SHP77 (cell line): ENCODE measurements at regions not wholly inside any gene's neighbourhood (a gene's known extent, or its start where the extent isn't known, plus 50 kb on each side); places are given as distances from the start of the nearest gene placed in this dataset.
"Not testable (repeated sequence)": the region's sequence is repeated elsewhere in the genome, so short reads cannot be mapped to it uniquely, and the experiment has no call there.

Experiments used
- DNase-seq, 2 experiments: peaks; one replicate each; lab custom pipeline; 2025; lab: John Stamatoyannopoulos, UW

DNA sequence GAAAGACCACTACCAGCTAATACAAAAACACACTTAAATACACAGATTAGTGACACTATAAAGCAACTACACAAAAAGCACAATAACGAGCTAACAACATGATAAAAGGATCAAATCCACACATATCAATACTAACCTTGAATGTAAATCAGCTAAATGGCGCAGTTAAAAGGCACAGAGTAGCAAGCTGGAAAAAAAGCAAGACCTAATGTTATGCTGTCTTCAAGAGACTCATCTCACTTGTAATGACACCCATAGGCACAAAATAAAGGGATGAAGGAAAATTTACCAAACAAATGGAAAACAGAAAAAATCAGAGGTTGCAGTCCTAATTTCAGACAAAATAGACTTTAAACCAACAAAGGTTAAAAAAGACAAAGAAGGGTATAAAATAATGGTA, 86.3 kb downstream of the NUS1 start:
- DNase-seq, result no peak

DNA sequence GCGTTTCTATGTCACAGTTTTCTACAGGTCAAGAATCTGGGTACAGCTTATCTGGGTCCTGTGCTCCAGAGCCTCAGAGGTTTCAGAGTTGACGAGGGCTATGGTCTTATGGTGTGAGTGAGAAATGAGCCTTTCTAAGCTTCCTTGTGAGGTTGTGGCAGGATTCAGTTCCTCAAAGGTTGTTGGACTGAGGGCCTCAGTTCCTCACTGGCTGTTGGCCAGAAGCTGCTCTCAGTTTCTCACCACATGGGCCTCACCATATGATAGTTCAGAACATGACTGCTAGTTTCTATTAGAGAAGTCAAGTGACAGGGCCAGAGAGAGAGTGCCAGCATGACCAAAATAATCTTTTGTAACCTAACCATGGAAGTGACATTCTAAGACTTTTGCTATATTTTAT, 96.1 kb downstream of the NUS1 start:
- DNase-seq, result no peak

DNA sequence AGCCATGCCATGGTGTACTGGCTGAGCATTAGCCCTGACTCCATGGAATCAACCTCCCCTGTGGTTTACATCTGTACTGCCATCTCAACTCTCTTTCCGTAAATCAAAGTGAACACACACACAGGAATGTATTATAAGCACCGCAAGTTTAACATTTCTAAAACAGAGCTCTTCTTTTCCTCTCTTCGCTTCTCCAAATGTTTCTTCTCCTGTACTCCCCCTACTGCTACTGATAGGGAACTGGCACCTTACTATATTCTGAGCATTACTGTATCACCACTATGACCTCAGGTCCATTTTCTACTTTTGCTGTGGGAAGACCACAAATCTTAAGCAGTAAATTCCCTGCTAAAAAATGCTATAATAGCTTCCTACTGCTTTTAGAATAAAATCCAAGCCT, 101.2 kb downstream of the NUS1 start:
- DNase-seq, result no peak

DNA sequence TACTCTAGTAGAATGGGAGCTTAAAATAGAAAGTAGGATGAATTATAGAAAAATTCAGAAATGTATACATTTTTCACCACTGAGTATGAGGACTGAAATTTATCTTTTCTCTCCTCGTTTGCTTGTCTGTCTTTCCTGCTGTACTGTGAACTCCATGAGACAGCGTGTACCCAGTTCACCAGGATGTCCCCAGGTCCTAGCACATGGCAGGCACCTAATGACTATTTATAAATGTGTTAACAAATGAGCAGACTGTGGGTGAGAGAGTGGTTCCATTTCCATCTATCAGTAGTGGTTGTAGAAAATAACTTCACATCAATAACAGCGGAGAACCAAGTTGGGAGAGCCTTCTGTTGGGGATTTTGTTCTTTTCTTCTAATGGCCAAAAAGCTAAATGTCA, 106.3 kb downstream of the NUS1 start:
- no peak for DNase-seq

DNA sequence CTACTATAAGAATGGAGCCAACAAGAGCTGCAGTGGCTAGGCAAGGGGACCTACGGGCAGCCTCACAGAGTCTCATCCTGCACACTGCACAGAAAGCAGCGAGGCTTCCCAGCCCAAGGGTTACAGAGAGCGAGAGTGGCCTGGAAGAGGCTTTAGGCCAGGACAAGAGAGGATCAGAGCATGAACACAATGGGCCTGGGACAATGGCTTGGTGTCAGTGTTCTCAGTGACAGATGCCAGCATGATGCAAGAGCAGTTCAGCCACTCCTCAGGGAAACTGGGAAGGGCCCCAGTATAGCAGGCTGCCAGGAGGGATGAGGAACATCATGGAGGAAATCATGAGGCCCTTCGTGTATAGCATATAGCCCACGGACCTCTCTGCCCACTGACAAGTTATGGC, 108.0 kb downstream of the NUS1 start:
- DNase-seq, result no peak

DNA sequence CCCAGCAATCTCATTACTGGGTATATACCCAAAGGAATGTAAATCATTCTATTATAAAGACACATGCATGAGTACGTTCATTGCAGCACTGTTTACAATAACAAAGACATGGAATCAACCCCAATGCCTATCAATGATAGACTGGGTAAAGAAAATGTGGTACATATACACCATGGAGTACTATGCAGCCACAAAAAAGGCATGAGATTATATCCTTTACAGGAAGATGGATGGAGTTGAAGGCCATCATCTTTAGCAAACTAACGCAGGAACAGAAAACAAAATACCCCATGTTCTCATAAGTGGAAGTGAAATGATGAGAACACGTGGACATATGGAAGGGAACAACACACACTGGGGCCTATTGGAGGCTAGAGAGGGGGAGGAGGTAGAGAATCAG, 115.7 kb downstream of the NUS1 start:
- DNase-seq, result no peak

DNA sequence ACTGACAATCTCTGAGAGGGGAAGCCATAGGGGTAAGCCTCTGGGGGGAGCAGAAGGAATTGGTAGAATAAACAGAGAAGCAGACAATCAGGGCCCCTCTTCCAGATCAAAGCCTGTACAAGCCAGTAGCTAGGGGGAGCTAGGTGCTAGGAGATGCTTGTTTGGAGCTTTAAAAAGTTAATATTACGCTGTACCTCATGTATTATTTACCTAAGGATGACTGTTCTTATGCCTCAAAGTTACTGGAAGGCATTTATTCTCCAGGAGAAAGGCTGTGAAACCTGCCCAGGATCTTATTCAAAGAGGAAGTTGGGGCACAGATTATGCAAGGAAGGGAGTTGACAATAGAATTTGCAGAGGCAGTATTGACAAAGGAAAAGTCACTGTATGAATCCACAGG, 111.8 kb upstream of the SLC35F1 start:
- DNase-seq, result no peak

DNA sequence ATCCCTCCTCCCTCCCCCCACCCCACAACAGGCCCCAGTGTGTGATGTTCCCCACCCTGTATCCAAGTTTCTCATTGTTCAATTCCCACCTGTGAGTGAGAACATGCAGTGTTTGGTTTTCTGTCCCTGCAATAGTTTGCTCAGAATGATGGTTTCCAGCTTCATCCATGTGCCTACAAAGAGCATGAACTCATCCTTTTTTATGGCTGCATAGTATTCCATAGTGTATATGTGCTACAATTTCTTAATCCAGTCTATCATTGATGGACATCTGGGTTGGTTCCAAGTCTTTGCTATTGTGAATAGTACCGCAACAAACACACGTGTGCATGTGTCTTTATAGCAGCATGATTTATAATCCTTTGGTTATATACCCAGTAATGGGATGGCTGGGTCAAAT, 108.2 kb upstream of the SLC35F1 start:
- not testable (repeated sequence) for DNase-seq

DNA sequence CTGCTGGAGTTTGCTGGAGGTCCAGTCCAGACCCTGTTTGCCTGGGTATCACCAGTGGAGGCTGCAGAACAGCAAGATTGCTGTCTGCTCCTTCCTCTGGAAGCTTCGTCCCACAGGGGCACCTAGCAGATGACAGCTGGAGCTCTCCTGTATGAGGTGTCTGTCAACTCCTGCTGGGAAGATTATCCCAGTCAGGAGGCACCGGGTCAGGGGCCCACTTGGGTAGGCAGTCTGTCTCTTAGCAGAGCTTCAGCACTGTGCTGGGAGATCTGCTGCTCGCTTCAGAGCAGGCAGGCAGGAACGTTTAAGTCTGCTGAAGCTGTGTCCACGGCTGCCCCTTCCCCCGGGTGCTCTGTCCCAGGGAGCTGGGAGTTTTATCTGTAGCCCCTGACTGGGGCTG, 96.8 kb upstream of the SLC35F1 start:
- DNase-seq, result no peak

DNA sequence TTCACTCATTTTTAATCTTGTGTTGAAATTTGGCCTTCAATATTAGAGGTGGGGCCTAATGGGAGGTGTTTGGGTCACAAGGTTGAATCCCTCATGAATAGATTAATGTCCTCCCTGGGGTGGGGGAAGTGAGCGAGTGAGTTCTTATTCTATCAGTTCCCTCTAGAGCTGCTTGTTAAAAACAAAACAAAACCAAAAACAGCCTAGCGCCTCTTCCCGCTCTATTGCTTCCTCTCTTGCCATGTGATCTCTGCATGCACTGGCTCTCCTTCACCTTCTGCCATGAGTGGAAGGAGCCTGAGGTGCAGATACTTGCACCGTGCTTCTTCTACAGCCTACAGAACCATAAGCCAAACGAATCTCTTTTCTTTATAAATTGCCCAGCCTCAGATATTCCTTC, 89.6 kb upstream of the SLC35F1 start:
- no peak for DNase-seq

DNA sequence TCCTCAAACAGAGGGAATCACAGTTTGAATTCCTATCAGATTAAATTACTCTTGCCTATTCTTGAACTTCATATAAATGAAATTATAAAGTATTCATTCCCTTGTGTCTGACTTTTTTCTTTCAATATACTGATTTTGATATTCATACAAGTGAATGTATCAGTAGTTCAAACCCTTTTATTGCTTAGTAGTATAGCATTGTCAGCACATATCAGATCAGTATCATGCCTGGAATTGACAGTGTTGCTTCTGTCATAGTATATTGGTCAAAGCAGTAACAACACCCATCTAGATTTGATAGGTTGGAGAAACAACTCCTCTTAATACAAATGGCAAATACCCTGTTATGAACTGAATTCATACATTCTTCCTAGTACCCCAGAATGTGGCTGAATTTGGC, 89.1 kb upstream of the SLC35F1 start:
- DNase-seq, result no peak

DNA sequence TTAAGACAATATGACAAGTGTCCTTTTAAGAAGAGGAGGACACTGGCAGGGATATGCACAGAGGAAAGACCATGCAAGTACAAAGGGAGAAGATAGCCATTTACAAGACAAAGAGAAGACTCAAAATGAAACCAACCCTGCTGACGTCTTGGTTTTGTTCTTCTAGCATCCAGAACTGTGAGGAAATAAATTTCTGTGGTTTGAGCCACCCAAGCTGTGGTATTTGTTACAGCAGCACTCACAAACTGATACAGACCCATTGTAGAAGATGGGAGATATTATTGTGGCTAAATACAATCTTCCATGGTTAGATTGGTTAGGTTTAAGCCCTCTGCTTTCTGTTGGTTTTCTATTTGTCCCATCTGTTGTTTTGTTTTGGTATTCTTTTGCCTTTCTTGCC, 88.6 kb upstream of the SLC35F1 start:
- no peak for DNase-seq

DNA sequence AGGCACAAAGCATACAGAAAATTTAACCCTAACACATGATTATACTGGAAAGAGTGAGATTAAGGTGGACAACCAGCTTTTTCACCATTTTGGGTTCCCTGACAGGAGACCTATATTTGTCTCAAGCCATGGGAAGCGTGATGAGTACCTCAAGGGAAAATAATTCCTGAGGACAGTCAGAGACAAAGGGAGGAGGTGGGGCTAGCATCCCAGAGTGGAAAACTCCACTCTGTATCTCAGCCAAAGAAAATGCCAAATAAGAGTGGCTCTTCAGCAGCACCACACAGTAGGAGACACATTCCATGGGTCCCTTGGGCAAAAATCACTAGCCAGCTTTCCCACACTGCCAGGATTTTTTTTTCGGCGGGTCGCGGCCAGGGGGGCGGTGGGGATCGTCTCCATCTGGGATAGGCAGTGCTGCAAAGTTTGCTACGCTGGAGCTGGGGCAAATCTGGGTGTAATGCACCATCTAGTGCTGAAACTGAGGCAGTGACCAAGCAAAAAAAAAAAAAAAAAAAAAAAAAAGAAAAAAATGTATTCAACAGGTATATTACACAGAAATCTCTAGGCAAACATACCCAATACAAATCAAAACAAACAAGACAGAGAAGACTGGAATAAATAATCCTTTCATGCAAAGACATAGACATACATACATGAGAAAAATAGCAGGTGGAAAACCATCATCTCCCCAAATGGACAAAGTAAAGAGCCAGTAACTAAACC, 77.3 kb upstream of the SLC35F1 start:
- DNase-seq, result peak in 1 of 2 experiments; percentile 0

DNA sequence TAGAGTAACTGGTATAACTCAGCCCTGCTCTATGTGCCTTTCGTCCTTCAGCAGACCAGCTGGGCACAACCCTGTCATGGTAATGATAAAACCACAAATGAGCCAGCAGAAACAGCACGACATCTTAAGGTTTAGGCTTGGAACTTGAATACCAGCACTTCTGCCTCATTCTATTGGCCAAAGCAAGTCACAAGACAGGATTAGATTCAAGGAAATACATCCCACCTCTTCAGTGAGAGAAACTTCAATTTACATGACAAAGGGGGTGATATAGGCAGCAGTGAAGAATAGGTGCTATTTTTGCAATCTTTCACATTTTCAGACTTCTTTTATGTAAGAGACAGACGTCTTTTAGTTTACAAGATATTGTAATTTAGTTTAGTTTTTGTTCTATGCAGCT, 69.8 kb upstream of the SLC35F1 start:
- DNase-seq, result no peak

DNA sequence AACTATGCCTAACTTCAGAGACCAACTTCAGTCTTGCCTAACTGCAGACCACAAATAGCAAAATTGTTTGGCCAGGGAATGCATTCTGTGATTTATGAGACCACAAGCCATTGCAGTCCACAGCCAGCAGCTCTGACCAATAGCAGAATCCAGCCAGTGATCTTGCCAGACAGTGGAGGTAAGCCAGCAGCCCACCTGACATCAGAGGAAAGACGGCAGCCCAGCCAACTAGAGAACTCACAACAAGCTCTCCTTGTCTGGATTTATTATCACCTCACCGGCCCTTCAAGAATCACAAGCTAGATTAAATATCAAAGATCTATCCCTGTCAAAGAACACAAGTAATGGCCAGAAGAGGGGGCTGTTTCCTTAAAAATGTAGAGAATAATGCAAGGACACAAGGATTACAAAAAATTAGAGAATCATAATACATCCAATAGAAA, 66.5 kb upstream of the SLC35F1 start:
- DNase-seq, result peak; percentile 37 to 72

DNA sequence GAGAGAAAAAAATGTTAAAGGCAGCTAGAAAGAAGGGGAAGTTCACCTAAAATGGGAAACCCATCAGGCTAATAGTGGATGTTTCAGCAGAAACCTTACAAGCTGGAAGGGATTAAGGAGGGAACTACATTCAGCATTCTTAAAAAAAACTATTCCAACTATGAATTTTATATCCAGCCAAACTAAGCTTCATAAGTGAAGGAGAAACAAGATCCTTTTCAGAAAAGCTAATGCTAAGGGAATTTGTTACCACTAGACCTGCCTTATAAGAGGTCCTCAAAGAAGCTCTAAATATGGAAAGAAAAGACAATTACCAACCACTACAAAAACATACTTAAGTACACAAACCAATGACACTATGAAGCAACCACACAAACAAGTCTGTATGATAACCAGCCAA, 59.2 kb upstream of the SLC35F1 start:
- DNase-seq, result no peak

DNA sequence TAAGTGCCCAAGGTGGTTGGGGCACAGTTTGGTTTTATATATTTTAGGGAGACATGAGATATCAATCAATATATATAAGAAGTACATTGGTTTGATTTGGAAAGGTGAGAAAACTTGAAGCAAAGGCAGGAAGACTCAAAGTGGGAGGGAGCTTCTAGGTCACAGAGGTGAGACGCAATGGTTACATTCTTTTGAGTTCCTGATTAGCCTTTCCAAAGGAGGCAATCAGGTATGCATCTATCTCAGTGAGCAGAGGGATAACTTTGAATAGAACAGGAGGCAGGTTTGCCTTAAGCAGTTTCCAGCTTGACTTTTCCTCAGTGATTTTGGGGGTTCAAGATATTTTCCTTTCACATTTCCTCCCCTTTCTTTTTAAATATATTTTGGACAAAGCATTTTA, 58.0 kb upstream of the SLC35F1 start:
- DNase-seq, result no peak
